ENCODE measurements at regions not wholly inside any gene's neighbourhood (a gene's known extent, or its start where the extent isn't known, plus 50 kb on each side); places are given as distances from the start of the nearest gene placed in this dataset.

DNA sequence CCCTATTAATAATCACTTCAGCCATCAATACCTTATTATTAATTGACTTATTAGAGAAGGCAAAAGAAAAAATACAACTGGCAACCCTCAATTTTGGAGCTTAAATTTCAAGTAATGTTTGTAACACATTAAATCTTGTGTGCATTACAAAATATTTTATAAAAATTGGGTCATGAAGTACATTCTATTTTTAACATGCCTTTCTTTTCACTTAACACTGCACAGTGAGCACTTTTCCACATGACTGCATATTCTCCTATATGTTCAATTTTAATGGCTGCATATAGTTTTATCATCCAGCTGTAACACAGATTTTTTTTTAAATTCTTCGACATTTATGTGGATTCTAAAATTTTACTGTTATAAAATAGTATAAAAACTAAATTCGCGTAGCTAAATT lies 92.5 kb downstream of the SLC17A6 start:
- intact Hi-C loops (cut with micrococcal nuclease), result no loop called here
- no peak overlapping the region for H2AFZ ChIP-seq (ENCODE audit: low read depth, low read length)
- in situ Hi-C loops (cut with MboI), result no loop called here
- H3K4me1 ChIP-seq (replicated peaks in 1 of 2; ENCODE audit: control insufficient read depth in 2 of 2, insufficient read depth in 2 of 2, low read length in 2 of 2), result peaks cover 0 to 4% of the 10 kb centered on the region in 2 experiments; a peak in 1 of 5 replicates
- H3K4me3 ChIP-seq, result no peak overlapping the region
- H3K36me3 ChIP-seq (ENCODE audit: control insufficient read depth, insufficient read depth, low read length), result no peaks in the 10 kb centered on the region
- H3K4me2 ChIP-seq (ENCODE audit: insufficient read depth, low read length), result no peak overlapping the region
- ATAC-seq (no peak), DNase-seq (ENCODE audit: extremely low read depth in 1 of 4, low spot score in 3 of 4) (no peak), FAIRE-seq (no peak)
- WGBS (ENCODE audit: insufficient coverage, low coverage, missing lambda C conversion rate), result 3% methylated on average over 3 of the region's 3 CpGs
- H3K27ac ChIP-seq (ENCODE audit: extremely low read depth, low read depth, low read length), result no peak overlapping the region
- no TSS peak for BruUV-seq (replicated peaks)
- TF ChIP-seq XRCC3 (IDR thresholded peaks at IDR 0.05) (no peak), SLC30A9 (CRISPR knock-in tag; IDR thresholded peaks at IDR 0.05) (no peak), SMAD1 (IDR thresholded peaks at IDR 0.05; ENCODE audit: low read depth, low read length, partially characterized antibody) (no peak), KAT2B (IDR thresholded peaks at IDR 0.05; ENCODE audit: low read depth, low read length) (no peak), CBX1 (IDR thresholded peaks at IDR 0.05; ENCODE audit: low read depth) (no peak), KDM2B (CRISPR knock-in tag; IDR thresholded peaks at IDR 0.05) (no peak), ZNF444 (CRISPR knock-in tag; IDR thresholded peaks at IDR 0.05) (no peak), ZNF639 (CRISPR knock-in tag; conservative IDR thresholded peaks at IDR 0.05 in 1 of 2, IDR thresholded peaks at IDR 0.05 in 1 of 2) (no peak), ZNF449 (CRISPR knock-in tag; IDR thresholded peaks at IDR 0.05) (no peak), HDAC1 (IDR thresholded peaks at IDR 0.05) (no peak), DIDO1 (tag; IDR thresholded peaks at IDR 0.05; ENCODE audit: low read depth) (no peak), ZNF445 (CRISPR knock-in tag; IDR thresholded peaks at IDR 0.05; ENCODE audit: low read depth) (no peak)
- TF ChIP-seq, protein P1, sequence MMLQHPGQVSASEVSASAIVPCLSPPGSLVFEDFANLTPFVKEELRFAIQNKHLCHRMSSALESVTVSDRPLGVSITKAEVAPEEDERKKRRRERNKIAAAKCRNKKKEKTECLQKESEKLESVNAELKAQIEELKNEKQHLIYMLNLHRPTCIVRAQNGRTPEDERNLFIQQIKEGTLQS (IDR thresholded peaks at IDR 0.05), result no peak
- TF ChIP-seq, protein P1 (CRISPR knock-in tag; conservative IDR thresholded peaks at IDR 0.05), result no peak
- TF ChIP-seq, protein P2, sequence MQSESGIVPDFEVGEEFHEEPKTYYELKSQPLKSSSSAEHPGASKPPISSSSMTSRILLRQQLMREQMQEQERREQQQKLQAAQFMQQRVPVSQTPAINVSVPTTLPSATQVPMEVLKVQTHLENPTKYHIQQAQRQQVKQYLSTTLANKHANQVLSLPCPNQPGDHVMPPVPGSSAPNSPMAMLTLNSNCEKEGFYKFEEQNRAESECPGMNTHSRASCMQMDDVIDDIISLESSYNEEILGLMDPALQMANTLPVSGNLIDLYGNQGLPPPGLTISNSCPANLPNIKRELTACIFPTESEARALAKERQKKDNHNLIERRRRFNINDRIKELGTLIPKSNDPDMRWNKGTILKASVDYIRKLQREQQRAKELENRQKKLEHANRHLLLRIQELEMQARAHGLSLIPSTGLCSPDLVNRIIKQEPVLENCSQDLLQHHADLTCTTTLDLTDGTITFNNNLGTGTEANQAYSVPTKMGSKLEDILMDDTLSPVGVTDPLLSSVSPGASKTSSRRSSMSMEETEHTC (IDR thresholded peaks at IDR 0.05), result no peak
- TF ChIP-seq, protein P3, sequence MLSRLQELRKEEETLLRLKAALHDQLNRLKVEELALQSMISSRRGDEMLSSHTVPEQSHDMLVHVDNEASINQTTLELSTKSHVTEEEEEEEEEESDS (CRISPR knock-in tag; IDR thresholded peaks at IDR 0.05), result no peak
- H3K9me1 ChIP-seq (ENCODE audit: control insufficient read depth, insufficient read depth, low read length), result no peaks in the 10 kb centered on the region
- H3K27me3 ChIP-seq (ENCODE audit: control insufficient read depth in 2 of 2, insufficient read depth in 2 of 2, low read length in 2 of 2), result no peaks in the 10 kb centered on the region
- ChIA-PET CTCF (ENCODE audit: low intra/inter-chr PET ratio) (no interaction called here), POLR2A (no interaction called here)
- H3K9me3 ChIP-seq (replicated peaks; ENCODE audit: control insufficient read depth, insufficient read depth, low read depth, low read length), result no peaks in the 10 kb centered on the region
- no peaks in the 10 kb centered on the region for H3K79me2 ChIP-seq (ENCODE audit: control insufficient read depth, insufficient read depth, low read length)
- no peak overlapping the region for H3K9ac ChIP-seq (ENCODE audit: insufficient read depth in 1 of 2, low read depth in 2 of 2, low read length in 2 of 2)
- no peaks in the 10 kb centered on the region for H4K20me1 ChIP-seq (replicated peaks; ENCODE audit: control insufficient read depth, insufficient read depth, low read length)
